Neural crest cell (in vitro differentiated cells): ENCODE measurements at regions not wholly inside any gene's neighbourhood (a gene's known extent, or its start where the extent isn't known, plus 50 kb on each side); places are given as distances from the start of the nearest gene placed in this dataset.

Experiments
- DNase-seq: peaks from one replicate; pipeline ENCODE4 v3.0.0; 2021; ENCODE audit warnings: low read depth, mixed read lengths, low spot score
- H3K27ac Mint-ChIP-seq: one replicate; pipeline ENCODE4 v1.8.0; 2021; ENCODE audit warnings: mild to moderate bottlenecking, mixed read lengths; ENCODE audit not compliant: unreplicated experiment
- H3K27me3 Mint-ChIP-seq: 2 replicates; pipeline ENCODE4 v1.8.0; 2021; ENCODE audit warnings: low read depth, mild to moderate bottlenecking, mixed read lengths
- H3K36me3 Mint-ChIP-seq: 2 replicates; pipeline ENCODE4 v1.8.0; 2021; ENCODE audit warnings: low read depth, mild to moderate bottlenecking, mixed read lengths
- H3K4me1 Mint-ChIP-seq: 2 replicates; pipeline ENCODE4 v1.8.0; 2021; ENCODE audit warnings: mixed read lengths
- H3K4me3 Mint-ChIP-seq: one replicate; pipeline ENCODE4 v1.8.0; 2021; ENCODE audit warnings: mild to moderate bottlenecking, mixed read lengths
- H3K9me3 Mint-ChIP-seq: 2 replicates; pipeline ENCODE4 v1.8.0; 2021; ENCODE audit warnings: mixed read lengths
- CTCF ChIP-seq: fragments of 200-600 bp; sonication (generic); conservative IDR thresholded peaks from 2 replicates; pipeline ENCODE4 v1.5.0; 2021; ENCODE audit warnings: antibody characterized with exemption, mild to moderate bottlenecking

- no peak for TF ChIP-seq CTCF
- H3K27ac Mint-ChIP-seq = peak overlapping the region; percentile 90
- H3K27me3 Mint-ChIP-seq = no peaks in the 10 kb centered on the region
- peaks cover 33% of the 10 kb centered on the region for H3K4me1 Mint-ChIP-seq
- no peak overlapping the region for H3K4me3 Mint-ChIP-seq
- no peak for DNase-seq
- H3K36me3 Mint-ChIP-seq = no peaks in the 10 kb centered on the region
- H3K9me3 Mint-ChIP-seq = no peaks in the 10 kb centered on the region
Measured at GRCh38 chr6:93784794-93785693, 365.7 kb upstream of the EPHA7 start.

DNA sequence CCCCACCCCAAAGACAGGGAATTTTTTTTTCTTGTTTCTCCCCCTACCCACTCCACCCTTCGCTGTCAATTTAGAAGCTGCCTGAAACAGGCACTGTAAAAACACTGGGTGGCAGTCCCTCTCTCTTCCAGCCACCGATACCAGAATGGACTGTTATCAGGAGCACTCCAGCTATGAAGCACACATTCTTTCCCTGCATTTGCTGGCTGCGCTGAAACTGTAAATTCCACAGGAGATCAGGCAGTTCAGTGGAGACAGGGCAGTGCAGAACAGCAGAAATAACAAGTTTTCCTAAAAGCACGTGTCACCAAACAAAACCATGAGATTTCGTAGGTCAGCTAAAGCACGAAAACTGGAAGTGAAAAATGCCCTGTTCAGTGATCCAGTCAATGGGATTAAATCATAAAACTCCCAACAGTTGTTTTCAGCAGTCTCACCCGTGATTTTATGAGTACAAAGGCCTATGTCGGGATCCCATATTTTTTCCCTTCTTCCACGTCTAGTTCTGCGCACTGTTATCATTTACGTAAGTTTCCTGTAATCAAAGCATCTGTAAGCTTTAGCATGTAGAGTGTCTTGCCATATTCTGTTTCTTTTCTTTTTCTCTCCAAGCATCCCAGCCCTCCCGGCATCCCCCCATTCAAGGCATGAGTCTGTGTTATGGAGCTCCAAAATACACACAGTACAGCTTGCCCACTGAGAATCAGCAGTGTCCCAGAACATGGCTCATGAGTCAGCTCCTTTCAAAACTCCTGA lies 359.9 kb upstream of the EPHA7 start:
- Mint-ChIP-seq H3K36me3 (no peaks in the 10 kb centered on the region), H3K4me3 (no peak overlapping the region), H3K27me3 (no peaks in the 10 kb centered on the region), H3K9me3 (no peaks in the 10 kb centered on the region), H3K4me1 (peaks cover 14% of the 10 kb centered on the region), H3K27ac (peak overlapping the region; percentile 81)
- TF ChIP-seq CTCF = no peak
- no peak for DNase-seq

- Mint-ChIP-seq H3K4me1 (peaks cover 5% of the 10 kb centered on the region), H3K9me3 (peaks cover 8% of the 10 kb centered on the region), H3K4me3 (no peak overlapping the region), H3K27me3 (no peaks in the 10 kb centered on the region), H3K27ac (no peak overlapping the region), H3K36me3 (peaks cover 3% of the 10 kb centered on the region)
- no peak for TF ChIP-seq CTCF
- DNase-seq = no peak
Measured at GRCh38 chr6:93759190-93759589, 339.8 kb upstream of the EPHA7 start.

DNA sequence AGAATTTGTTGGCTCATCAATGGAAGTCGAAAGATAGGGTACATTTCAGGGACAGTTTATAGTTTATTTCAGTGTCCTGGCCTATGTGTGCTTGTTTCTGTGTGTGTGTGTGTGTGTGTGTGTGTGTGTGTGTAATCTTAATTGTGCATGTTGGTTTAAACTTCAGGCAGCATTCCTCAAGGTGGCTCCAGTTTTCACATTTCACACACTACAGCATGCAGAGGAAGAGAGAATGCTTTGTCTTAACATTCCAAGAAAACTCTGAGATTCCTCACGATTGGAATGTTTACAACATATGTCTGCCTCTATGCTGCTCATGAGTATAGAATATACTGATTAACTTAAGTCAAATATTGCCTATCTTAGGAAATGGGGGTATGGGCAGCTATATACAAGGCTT lies 332.6 kb upstream of the EPHA7 start:
- peaks cover 11% of the 10 kb centered on the region for H3K9me3 Mint-ChIP-seq
- no peak overlapping the region for H3K4me3 Mint-ChIP-seq
- no peaks in the 10 kb centered on the region for H3K27me3 Mint-ChIP-seq
- H3K27ac Mint-ChIP-seq = no peak overlapping the region
- no peak for DNase-seq
- H3K36me3 Mint-ChIP-seq = peaks cover 4% of the 10 kb centered on the region
- H3K4me1 Mint-ChIP-seq = no peaks in the 10 kb centered on the region
- no peak for TF ChIP-seq CTCF

DNA sequence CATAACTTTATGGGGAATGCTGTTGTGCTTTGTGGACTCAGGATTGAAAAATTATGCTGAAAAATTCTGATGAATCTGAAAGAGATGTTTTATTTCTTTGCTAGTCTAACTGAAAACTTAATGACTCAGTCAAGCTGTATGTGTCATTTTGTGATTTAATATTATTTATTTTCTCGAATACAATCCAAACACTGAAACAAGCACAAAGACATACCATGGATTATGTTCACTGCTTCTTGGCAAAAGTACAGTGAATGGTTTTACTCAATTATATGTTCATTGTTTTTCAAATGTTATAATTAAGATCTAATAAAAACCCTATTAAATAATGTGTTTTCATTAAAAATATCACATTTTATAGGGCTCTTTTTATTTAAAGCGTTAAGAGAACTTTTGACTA lies 330.6 kb upstream of the EPHA7 start:
- Mint-ChIP-seq H3K27me3 (no peaks in the 10 kb centered on the region), H3K9me3 (peaks cover 6% of the 10 kb centered on the region), H3K4me1 (no peaks in the 10 kb centered on the region), H3K36me3 (peaks cover 4% of the 10 kb centered on the region), H3K4me3 (no peak overlapping the region), H3K27ac (no peak overlapping the region)
- no peak for DNase-seq
- no peak for TF ChIP-seq CTCF
